GM19023 (cell line): ENCODE measurements at regions not wholly inside any gene's neighbourhood (a gene's known extent, or its start where the extent isn't known, plus 50 kb on each side); places are given as distances from the start of the nearest gene placed in this dataset.
"Not testable (repeated sequence)": the region's sequence is repeated elsewhere in the genome, so short reads cannot be mapped to it uniquely, and the experiment has no call there.

ENCODE experiments used
- ATAC-seq: cut with Tn5 transposase; IDR thresholded peaks from one replicate; pipeline ENCODE4 v1.9.1; 2021; ENCODE audit warnings: mild to moderate bottlenecking, moderate library complexity; ENCODE audit not compliant: unreplicated experiment

DNA sequence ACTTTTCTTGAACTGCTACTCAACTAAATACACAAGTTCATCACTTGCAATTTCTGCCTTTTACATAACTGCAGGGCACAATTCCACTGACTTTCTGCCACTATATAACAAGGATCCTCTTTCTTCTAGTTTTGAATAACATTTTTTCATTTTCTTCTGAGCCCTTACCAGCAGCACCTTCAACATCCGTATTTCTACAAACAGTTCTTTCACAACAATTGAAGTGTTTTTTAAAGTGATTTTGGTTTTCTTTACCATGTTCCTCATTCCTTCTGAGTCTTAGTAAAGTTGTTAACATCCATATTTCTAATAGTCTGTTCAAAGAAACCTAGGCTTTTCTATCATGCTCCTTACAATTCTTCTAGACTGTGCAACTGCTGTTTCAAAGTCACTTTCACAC, 127.2 kb upstream of the PITX1 start:
- no peak for ATAC-seq

DNA sequence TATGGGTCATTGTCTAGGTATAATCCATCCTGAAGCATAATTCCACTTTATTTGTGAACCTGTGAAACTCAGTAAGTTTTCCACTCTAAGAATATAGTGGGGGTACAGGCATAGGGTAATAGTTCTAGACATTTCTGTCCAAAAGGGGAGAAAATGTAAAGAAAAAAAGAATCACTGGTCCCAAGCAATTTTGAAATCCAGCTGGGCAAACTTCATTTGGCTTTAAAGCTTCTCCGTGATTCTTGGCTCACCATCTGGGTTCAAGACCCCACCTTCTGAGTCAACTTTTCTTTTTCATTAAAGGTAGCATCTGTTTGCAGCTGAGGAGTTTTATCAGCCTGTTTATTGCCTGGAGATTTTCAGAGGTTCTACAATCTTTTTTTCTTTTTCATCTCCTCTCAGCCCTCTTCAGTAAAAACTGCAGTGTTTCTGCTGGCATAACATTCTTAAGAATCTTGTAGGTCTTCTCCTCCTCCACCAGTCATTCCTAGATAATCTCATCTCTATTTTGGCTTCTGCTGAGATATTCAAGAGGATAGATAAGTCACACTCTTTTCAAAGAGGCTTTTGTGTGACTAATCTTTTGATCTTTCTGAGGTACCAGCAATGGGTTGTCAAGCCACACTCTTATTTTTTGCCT, 126.1 kb upstream of the PITX1 start:
- no peak for ATAC-seq

DNA sequence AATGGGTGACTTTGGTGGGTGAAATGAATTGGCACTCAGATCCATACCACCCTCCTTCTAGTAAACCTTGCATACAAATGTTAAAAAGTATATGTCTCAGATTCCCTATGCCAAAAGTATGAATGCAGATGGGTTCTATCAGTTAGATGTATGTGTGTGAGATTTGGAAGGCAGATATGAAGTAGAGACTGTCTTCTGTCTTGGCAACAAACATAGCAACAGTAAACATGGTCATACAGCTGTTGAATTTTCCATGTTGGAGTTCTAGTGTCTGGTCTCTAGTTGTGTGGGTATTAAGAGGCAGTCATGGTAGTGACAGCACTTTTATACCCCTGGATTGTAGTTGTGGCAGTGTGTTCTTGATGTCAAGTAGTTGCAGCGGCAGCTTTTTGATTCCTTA, 125.6 kb upstream of the PITX1 start:
- no peak for ATAC-seq

DNA sequence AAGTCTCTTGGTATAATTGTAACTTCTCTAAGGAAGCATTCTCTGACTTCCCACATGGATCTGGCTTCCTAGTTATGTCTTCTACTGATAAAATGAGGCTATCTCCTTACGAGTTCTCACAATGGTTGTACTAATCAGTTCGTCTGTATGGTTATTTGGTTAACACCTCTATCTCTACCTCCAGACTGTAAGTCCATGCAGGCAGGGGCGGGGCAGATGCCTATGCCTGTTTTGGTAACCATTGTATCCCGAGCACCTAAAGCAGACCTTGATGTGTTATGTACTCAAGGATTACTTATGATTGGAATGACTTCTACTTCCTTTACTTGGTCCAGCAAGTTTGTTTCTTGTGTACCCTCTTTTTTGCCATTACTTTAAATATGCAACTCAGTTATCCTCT, 125.0 kb upstream of the PITX1 start:
- no peak for ATAC-seq

DNA sequence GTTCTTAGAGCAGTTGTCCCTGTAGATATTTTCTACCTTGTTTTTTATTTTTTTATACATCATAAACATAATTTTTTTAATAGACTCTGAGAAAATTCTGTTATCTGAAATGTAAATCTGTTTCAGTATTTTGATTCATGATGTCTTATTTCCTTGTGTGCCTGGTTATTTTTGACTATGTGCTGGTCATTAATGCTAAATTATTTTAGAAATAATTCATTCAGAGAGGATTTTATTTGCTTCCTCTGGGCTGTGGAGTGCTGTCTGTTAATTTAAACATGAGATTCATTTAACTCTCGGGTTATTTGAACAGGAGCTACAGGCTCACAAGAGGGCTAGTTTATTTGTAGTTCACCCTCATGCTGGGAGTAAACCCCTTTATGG, 124.3 kb upstream of the PITX1 start:
- no peak for ATAC-seq

DNA sequence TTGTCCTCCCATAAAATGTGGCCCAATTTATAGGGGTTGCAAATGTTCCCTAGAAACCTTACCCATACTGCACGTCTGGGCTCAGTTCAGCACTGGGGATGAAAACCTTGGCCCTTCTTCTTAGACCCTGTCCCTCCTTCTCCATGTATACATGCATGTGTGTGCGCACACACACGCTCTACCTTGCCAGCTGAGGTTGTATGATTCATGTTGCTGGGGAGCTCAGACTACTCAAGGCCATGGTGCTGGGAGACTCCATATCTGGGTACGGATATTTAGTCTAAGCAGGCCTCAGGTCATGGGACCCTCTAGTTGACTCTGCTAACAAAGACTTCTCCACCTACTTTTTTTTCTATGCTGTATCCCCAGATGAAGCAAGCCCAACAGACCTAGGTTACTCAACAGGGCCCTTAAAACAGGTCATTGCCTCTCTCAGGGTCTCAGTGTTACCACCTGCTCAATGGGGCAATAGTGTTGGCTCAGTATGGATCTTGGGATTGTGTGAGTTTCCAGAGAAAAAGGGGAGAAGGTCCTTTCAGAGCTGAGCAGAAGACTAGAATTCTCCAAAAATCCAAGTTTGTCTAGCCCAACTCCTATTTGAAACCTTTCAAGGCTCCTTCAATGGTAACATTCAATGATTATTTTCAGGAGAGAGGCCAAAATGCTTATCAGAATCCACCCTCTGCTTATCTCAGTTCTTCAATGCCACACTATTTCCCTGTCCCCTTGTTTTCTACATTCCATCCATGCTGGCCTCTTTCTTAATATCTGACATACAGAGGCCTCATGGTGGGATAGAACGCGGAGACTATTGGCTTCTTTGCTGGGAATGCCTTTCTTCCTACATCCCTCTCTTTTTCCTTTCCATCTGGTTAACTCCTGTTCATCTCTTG, 123.6 kb upstream of the PITX1 start:
- no peak for ATAC-seq

DNA sequence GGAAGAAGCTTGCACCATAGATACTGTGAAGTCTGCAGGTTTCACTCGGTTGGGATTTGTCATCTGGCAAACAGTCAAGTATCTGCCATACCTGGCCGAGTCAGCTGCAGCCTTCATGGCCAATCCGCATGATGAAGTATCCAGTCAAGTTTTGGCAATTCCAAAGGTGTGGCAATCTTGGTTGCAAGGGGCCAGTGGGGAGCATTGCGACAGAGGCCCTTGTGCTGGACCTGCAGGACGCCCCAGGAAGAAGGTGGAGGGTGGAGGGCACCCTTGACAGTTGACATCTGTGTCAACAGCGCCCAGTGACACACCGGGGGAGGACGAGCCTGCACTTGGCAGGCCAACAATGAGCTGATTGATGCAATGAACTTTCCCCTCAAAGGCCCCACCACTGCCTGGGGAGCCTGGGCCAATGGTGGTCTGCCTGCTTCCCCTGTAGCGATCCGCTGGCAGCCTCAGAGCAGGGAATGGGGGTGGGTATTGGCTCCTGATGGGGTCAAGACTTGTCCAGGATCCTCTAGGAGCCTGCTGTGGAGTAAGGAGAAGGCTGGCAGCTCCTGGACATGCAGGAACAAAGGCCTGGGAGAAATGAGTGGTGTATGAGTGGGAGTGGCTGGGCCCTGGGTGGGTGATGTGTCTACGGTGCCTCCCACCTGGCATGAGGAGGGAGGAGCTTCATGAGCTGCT, 122.8 kb upstream of the PITX1 start:
- no peak for ATAC-seq

DNA sequence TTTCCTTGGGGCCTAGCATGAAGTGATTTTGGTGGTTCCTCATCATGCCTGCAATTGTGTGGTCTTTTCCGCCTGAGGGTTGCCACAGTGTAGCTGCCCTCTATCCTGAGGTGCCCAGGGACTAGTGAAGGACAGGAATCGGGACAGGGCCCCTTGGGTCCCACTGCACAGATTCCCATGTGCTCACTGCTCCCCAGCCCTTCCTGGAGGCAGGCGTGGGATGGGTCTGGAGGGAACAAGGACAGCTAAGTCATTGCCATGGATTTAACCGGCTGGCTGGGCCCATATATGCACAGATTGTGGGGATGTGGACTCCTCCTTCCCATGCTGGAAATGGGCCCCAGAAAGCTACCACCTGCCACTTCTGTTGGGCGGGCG, 122.3 kb upstream of the PITX1 start:
- no peak for ATAC-seq

DNA sequence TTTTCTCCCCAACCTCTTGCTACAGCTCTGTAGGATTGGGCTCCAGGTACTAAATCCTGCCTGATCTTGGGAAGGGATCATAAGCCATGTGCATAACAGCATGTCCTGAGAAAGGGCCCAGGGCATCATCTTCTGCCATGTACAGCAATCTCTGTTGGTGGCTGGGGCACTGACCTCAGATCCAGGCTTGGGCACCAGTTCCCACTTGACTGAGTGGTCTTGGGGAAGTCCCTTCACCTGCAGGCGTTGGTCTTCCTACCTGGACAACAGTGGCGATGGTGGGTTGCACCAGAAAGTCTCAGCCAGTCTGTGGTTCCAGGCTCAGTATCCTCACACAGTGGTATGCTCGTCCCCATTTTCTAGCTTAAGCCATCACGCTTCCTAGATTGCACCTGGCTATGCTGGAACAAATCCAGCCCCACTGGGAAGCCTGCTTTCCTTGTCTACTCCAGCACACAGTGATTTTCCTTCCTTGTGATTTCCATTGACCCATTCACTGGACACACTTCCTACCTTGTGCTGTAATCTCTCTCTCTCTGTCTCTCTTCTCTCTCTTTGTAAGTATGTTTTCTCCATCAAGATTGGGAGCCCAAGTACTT, 121.7 kb upstream of the PITX1 start:
- ATAC-seq = no peak

DNA sequence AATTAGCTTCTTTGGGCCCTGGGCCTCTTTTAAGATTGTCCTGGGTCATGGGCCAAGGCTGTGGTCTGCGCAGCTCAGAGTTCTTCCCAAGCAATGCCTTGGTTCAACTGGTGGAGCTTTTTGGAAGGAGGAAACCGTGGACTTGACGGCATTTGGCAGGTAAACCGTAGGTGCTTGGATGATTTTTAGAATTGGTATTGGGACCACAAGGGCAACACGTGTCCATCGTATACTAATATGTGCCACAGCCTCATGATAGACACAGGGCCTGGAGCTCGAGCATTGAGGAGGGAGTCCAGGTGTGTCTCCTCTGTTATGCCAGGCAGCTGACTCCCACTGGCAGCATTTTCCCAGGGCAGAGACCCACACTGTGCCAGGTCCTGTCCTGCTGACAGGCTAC, 120.9 kb upstream of the PITX1 start:
- no peak for ATAC-seq

DNA sequence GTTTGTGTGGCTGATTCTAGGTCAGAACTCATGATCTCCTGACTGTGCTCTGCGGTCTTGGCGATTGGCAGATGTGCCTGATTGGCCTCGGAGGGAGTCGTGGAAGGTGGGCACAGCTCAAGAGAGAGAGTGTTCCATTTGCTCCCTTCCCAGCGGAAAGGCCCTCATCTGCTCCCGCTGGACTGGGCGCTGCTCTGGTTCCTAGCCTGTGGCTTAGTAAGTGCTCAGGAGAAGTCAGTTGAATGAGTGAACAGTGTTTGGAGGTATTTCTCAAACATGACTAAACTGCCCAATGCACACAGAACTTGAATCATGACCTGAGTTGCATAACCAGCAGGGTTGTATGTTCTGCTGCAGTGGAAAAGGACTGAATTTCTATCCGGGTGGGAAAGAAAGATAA, 120.2 kb upstream of the PITX1 start:
- ATAC-seq = no peak

DNA sequence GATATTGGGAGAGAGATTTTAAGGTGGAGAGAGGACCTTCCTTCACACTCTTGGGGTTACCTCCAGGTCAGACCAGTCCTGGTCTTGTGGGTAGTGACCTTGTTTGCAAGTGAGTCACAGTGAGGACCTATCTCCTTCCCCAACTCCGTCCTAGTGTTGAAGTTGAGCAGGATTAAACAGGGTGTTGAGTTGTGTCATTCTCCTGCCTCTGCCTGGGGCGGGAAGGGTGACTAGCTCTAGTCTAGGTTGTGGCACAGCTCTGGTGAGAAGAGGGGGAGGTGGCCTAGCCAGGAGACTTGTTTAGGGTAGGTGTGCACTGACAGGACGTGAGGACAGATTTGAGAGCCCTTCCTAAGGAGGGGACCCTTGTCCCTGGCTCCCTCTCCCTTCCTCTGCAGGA, 119.6 kb upstream of the PITX1 start:
- no peak for ATAC-seq

DNA sequence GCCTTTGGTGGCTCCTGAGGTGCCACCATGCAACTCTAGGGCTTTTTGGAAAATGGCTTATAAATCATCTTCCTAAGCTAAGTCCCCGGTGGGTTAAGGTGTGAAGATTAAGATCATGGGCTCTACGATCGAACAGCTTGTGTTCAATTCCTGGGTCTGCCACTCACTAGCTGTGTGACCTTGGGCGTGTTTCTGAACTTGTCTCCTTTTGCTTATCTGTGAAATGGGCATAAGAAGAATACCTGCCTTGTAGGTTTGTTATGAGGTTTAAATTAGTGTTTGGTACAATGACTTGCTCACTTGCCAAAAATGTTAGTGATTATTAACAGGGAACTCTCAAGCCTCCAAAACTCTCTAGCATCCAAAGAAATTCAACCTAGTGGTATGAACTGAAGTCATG, 119.2 kb upstream of the PITX1 start:
- ATAC-seq = no peak

DNA sequence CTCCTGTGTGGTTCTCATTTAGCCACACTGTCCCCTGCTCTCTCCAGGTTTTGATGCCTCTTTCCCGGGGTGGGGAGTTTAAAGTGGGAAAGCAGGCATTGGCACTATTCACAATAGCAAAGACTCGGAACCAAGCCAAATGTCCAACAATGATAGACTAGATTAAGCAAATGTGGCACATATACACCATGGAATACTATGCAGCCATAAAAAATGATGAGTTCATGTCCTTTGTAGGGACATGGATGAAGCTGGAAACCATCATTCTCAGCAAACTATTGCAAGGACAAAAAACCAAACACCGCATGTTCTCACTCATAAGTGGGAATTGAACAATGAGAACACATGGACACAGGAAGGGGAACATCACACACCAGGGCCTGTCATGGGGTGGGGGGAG, 117.6 kb upstream of the PITX1 start:
- ATAC-seq = not testable (repeated sequence)

DNA sequence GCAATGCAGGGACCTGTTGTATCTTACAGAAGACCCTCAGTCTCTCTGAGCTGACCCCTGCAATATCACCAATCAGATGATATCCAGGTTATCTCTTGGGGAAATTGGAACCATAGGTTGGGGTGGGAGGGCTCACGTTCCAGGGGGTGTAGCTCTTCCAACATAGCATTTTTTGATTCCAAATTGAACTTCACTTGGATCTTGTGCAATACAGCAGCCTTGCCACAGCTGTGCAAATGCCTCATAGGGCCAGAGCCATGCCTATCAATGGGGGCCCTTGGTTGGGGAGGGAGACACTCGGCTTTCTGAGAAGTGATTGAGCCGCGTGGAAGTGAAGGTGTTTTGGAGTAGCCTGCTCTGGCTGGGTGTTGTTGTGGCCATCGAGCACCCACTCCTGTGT, 117.2 kb upstream of the PITX1 start:
- ATAC-seq = no peak

DNA sequence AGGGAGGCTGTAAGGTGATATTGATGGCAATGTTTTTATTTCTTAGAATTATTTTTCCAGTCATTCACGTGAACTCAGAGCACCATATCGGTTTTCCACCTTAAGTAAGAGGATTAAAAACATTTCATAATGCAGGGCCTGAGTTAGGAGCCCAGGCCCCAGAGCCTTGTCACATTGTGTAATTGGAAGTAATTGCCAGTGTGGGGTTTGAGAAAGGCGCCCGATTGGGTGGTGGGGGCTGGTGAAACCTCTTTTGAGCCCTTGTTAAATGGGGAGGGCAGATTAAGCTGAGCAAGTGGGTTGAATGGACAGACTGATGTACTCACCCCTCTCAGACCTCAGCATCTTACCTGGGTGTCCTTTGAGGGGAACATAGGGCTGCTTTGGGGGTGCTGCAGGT, 116.7 kb upstream of the PITX1 start:
- ATAC-seq = no peak

DNA sequence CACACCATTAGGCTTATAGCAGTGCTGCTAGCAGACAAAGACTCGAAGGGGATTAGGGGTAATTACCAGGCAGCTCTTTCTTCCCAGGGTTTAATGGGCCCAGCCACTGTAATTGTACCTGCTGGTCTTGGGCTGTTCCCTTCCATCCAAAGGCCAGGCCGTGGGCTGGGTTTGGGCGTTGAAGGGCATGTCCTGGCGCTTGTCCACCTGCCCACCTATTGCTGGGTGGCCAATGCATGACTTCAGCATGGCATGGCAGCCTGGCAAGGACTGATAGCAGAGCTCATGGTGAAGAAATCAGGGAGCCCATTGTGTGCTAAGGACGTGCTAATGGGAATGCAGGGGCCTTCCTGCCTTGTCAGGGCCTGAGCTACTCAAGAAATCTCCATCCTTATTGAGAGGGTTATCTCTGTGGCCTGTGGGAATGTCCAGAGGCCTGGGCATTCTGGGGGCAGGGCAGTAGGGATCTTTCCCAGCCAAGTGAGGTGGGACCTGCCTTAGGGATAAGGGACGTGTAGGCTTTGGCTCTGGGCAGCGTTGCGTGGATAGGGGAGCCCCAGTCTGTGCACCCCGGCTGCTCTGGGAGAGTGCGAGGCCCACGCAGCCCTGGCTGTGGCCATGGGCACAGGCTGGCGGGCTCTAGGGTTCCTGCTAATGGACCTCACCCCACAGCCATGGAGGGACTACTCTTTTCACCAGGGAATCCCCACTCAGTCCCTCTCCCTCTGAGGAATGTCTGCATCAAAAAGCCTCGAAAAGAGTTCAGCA, 116.1 kb upstream of the PITX1 start:
- no peak for ATAC-seq

DNA sequence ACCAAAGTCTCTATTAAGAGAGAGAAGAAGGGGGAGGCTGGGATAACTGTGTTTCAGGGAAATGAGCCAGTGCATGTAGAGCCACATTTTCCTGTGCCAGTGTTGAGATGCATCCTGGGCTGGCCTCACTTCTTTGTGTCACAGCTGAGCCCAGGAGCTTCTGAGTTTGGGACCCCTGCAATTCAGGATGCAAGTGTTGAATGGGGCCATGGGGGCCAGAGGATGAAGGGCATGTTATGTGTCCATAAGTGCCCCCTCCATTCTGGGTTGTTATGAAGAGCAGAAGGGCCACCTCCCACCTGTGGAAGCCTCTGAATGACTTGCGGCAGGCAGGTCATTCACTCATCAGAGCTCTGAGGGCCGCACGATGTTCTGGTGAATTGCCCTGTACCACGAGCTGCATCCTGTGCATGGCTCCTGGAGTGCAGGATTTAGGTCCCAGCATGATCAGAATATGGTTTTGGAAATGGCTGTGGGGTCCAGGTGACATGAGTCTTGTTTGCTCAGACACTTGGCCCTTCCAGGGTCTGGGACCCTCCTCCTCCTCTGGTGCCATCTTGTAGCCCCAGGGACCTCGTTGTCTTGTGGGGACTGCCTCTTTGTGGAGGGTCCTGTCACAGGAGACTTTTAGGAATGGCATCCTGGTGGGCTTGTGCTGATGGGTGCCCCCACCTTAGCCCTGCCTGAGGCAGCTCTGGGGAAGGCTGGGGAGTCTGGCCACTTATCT, 115.4 kb upstream of the PITX1 start:
- ATAC-seq = no peak

DNA sequence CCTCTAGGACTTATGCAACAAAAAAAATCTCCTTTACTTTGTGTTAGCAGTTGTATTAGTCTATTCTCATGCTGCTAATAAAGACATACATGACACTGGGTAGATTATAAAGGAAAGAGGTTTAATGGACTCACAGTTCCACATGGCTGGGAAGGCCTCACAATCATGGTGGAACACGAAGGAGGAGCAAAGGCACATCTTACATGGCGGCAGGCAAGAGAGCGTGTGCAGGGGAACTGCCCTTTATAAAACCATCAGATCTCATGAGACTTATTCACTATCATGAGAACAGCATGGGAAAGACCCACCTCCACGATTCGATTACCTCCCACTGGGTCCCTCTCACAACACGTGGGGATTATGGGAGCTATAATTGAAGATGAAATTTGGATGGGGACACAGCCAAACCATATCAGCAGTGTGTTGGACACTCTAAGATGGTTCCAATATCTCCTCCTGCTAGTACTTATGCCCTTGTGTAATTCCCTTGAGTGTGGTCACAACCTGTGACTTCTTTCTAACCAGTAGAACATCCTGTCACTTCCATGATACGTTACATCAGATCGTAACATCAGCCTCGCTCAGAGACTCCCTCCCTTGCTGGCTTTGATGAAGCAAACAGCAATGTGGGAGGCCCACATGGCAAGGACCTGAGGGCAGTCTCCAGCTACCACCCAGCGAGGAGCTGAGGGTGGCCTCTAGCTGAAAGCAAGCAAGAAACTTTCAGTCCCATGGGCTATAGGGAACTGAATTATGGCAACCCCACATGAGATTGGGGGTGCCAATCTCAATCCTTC, 113.5 kb upstream of the PITX1 start:
- no peak for ATAC-seq
